Progenitor cell of endocrine pancreas (in vitro differentiated cells): ENCODE measurements at regions not wholly inside any gene's neighbourhood (a gene's known extent, or its start where the extent isn't known, plus 50 kb on each side); places are given as distances from the start of the nearest gene placed in this dataset.

Source experiments
- DNase-seq: peaks from one replicate; pipeline ENCODE4 v3.0.0; 2021; ENCODE audit warnings: low spot score; ENCODE audit not compliant: unreplicated experiment
- H3K27ac Mint-ChIP-seq: 2 replicates; pipeline ENCODE4 v1.8.0; 2021; ENCODE audit warnings: mild to moderate bottlenecking, moderate library complexity, mixed read lengths
- H3K27me3 Mint-ChIP-seq: 2 replicates; pipeline ENCODE4 v1.8.0; 2021; ENCODE audit warnings: mixed read lengths
- H3K36me3 Mint-ChIP-seq: 2 replicates; pipeline ENCODE4 v1.8.0; 2022; ENCODE audit warnings: mixed read lengths; ENCODE audit not compliant: insufficient read depth
- H3K4me1 Mint-ChIP-seq: 2 replicates; pipeline ENCODE4 v1.8.0; 2021; ENCODE audit warnings: low read depth, mixed read lengths
- H3K4me3 Mint-ChIP-seq: 2 replicates; pipeline ENCODE4 v1.8.0; 2021; ENCODE audit warnings: low read depth, mild to moderate bottlenecking, moderate library complexity, mixed read lengths
- H3K9me3 Mint-ChIP-seq: 2 replicates; pipeline ENCODE4 v1.8.0; 2021; ENCODE audit warnings: low read depth, mixed read lengths
- TF ChIP-seq, protein P1 (sequence below): fragments of 200-600 bp; sonication (generic); IDR thresholded peaks from one replicate; pipeline ENCODE4 v1.5.0; 2021; ENCODE audit warnings: antibody characterized with exemption, mild to moderate bottlenecking; ENCODE audit not compliant: unreplicated experiment

DNA sequence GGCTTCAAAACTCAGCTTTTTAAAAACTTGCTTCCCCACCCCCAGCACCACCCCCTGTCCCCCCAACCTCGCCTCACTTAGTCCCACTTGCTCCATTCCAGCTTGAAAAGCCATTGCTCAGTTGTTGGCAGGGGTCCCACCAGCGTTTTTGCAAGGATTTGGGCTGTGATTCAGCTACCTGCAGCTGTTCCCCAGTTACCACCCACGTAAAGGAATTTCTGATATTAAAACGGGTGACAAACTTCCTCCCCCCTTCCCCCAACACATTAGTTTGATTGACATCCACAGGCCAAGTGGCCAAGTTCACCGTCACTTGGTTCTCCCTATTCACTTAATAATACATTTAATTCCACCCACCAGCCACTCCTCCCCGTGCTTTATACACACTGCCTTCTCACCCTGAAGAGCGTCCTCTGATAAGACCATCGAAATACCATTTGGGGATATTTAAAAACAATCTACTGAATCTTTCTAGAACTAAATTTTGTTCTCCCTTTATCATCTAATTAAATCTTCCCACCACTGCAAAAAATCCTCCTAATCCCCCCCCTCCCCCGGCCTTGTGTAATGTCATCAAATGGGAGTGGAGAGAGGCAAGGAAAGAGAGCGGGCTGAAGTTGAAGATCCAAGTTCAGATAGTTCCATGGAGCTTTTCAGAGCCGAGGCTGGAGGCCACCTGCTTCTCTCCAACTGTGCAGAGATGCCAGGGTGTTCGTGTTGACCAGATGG is 55.1 kb downstream of the SOX9 start:
- Mint-ChIP-seq H3K9me3 (no peaks in the 10 kb centered on the region), H3K27ac (no peak overlapping the region), H3K36me3 (no peaks in the 10 kb centered on the region), H3K4me3 (no peak overlapping the region), H3K27me3 (peaks cover 14% of the 10 kb centered on the region), H3K4me1 (peaks cover 17% of the 10 kb centered on the region)
- TF ChIP-seq, protein P1, sequence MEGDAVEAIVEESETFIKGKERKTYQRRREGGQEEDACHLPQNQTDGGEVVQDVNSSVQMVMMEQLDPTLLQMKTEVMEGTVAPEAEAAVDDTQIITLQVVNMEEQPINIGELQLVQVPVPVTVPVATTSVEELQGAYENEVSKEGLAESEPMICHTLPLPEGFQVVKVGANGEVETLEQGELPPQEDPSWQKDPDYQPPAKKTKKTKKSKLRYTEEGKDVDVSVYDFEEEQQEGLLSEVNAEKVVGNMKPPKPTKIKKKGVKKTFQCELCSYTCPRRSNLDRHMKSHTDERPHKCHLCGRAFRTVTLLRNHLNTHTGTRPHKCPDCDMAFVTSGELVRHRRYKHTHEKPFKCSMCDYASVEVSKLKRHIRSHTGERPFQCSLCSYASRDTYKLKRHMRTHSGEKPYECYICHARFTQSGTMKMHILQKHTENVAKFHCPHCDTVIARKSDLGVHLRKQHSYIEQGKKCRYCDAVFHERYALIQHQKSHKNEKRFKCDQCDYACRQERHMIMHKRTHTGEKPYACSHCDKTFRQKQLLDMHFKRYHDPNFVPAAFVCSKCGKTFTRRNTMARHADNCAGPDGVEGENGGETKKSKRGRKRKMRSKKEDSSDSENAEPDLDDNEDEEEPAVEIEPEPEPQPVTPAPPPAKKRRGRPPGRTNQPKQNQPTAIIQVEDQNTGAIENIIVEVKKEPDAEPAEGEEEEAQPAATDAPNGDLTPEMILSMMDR, result no peak
- no peak for DNase-seq

DNA sequence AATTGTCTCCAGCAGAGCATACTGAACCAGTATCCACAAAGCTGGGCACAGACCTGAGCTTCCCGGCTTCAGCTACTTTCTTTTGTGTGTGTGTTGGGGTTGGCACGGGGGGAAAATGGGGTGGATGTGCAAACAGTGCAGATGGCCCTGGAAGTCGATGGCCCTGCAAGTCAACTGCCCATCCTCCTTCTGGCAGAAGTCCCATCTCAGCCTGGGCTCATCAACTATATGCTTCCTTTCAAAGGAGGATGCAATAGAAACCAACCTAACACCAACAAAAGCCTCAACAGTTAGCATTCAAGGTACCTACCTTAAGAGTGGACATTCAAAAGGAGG is 55.7 kb downstream of the SOX9 start:
- TF ChIP-seq, protein P1, result no peak
- peaks cover 19% of the 10 kb centered on the region for H3K27me3 Mint-ChIP-seq
- H3K4me3 Mint-ChIP-seq, result no peak overlapping the region
- H3K9me3 Mint-ChIP-seq, result peaks cover 2% of the 10 kb centered on the region
- H3K27ac Mint-ChIP-seq, result no peak overlapping the region
- peaks cover 17% of the 10 kb centered on the region for H3K4me1 Mint-ChIP-seq
- no peak for DNase-seq
- H3K36me3 Mint-ChIP-seq, result no peaks in the 10 kb centered on the region

DNA sequence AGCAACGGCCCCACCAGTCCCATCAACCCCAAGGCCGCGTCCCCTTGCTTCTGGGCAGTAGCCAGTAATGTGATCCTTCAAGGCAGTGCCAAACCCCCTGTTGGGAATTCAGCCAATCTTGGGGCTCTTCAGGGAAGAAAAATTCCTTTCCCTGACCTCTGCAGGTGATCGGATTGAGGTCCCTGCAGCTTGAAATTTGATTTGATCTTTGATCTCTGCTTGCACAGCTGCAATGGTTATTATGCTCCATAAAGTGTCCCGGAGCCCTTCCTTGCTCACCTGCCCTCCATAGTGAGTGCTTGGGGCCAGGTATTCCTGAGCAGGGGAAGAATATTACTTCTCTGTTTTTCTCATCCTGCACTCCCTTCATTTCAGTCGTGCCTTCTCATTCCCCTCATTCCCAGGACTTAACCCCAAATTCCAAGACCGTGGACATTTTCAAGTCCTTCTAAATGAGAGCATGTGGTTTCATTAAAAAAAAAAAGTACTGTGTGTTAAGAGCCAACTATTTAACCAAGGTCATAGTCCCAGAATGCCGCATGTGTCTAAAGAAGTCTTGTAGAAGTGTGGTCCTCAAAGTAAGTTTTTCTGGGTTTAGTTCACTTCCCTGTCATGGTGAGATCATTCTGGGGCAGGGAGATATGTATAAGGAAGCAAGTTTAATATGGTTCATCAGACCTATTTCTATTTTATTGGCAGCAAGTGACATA is 56.3 kb downstream of the SOX9 start:
- TF ChIP-seq, protein P1, result no peak
- DNase-seq, result no peak
- Mint-ChIP-seq H3K9me3 (peaks cover 2% of the 10 kb centered on the region), H3K4me1 (peaks cover 17% of the 10 kb centered on the region), H3K27me3 (peaks cover 17% of the 10 kb centered on the region), H3K4me3 (no peak overlapping the region), H3K27ac (no peak overlapping the region), H3K36me3 (no peaks in the 10 kb centered on the region)

DNA sequence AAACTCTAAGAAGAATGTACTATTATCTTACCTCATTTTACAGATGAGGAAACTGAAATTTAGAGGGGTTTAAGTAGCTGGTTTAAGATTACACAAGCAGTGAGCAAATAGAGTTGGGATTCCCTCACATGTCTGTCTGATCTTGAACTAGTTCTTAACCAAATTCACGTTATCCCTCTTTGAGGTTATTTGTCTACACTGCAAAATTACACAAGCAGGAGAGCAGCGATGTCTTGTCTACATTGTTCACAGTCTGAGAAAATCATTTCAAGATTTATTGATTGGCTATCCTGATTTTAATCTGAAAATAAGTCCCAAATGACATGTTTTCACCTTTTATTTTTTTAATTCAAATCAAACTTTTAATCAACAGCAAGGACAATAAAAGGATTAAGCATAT is 56.9 kb downstream of the SOX9 start:
- no peak overlapping the region for H3K4me3 Mint-ChIP-seq
- H3K4me1 Mint-ChIP-seq, result peaks cover 17% of the 10 kb centered on the region
- no peak overlapping the region for H3K27ac Mint-ChIP-seq
- TF ChIP-seq, protein P1, result no peak
- peaks cover 2% of the 10 kb centered on the region for H3K9me3 Mint-ChIP-seq
- DNase-seq, result no peak
- H3K27me3 Mint-ChIP-seq, result peaks cover 16% of the 10 kb centered on the region
- H3K36me3 Mint-ChIP-seq, result no peaks in the 10 kb centered on the region

DNA sequence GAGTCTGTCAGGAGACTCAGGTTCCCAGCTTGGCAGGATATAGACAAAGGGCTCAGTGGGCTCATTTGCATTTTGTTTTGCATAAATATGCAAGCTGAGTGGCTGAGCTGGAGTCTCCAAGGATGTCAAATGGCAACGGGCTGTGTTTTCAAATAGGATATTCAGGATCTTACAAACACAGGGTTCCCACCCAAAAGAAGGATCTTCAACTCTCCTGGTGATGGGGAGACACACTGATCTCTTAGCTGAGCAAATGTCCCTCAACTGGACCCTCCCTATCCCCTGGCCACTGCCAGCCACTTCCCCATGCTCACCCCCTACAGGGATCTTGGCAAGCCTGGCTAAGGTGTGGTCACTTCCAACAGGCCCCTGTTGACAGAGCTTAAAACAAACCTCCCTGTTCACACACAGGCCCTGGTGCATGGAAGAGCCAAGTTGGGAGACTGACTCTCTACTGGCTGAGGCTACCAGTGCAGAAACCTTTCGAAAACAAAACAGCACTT is 61.6 kb downstream of the SOX9 start:
- no peak for DNase-seq
- TF ChIP-seq, protein P1, result no peak
- H3K36me3 Mint-ChIP-seq, result no peaks in the 10 kb centered on the region
- H3K4me1 Mint-ChIP-seq, result no peaks in the 10 kb centered on the region
- peaks cover 2% of the 10 kb centered on the region for H3K9me3 Mint-ChIP-seq
- peaks cover 11% of the 10 kb centered on the region for H3K27me3 Mint-ChIP-seq
- no peak overlapping the region for H3K27ac Mint-ChIP-seq
- H3K4me3 Mint-ChIP-seq, result no peak overlapping the region
